ENCODE measurements at regions not wholly inside any gene's neighbourhood (a gene's known extent, or its start where the extent isn't known, plus 50 kb on each side); places are given as distances from the start of the nearest gene placed in this dataset.

DNA sequence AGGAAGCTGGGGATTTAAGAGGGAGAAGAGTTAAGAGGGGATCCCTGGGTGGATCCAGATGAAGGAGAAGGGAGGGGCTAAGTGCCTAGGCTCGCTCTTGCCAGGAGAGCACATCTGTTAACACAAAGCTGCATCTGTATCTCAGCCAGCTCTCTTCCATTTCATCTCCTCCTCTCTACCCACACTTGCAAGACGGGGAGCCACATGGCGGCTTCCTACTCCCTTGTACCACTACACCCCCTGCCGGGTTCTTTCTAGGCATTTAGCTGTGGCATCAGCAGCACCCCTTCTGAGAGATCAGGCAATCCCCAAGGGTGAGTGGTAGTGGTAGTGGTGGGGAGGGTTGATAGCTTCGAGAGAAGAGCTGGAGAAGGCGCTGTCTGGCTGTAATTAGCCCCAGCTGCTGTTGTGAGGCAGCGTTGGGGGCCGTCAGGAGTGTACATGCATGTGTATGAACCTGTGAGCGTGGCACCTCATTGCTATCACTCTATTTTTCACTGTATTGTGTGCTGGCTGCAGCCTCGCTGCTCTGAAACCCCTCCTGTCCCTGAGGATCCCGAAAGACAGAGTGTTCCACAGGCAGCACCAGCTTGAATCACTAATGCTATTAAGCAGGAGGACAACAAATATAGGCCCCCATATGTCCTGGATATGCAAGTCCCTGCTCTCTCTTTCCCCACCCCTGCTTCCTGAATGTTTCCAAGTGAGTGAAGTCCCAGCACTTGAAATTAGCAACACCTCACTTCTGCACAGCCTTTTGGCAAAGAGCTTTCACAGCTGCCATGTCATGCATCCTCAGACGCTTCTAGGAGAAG, 73.7 kb downstream of the RTL9 start:
- Histone ChIP-seq H3K4me3 (no peak overlapping the region), H3K4me1 (ENCODE audit: control insufficient read depth in 1 of 2, low read depth in 2 of 2) (no peaks in the 10 kb centered on the region), H3K36me3 (no peaks in the 10 kb centered on the region), H3K27me3 (replicated peaks; ENCODE audit: insufficient read depth) (no peaks in the 10 kb centered on the region), H3K9me3 (no peaks in the 10 kb centered on the region), H3K27ac (no peak overlapping the region)
- ATAC-seq (ENCODE audit: insufficient number of reproducible peaks, low FRiP score, low read depth) = no peak
- TF ChIP-seq, protein P1, sequence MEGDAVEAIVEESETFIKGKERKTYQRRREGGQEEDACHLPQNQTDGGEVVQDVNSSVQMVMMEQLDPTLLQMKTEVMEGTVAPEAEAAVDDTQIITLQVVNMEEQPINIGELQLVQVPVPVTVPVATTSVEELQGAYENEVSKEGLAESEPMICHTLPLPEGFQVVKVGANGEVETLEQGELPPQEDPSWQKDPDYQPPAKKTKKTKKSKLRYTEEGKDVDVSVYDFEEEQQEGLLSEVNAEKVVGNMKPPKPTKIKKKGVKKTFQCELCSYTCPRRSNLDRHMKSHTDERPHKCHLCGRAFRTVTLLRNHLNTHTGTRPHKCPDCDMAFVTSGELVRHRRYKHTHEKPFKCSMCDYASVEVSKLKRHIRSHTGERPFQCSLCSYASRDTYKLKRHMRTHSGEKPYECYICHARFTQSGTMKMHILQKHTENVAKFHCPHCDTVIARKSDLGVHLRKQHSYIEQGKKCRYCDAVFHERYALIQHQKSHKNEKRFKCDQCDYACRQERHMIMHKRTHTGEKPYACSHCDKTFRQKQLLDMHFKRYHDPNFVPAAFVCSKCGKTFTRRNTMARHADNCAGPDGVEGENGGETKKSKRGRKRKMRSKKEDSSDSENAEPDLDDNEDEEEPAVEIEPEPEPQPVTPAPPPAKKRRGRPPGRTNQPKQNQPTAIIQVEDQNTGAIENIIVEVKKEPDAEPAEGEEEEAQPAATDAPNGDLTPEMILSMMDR (IDR thresholded peaks at IDR 0.05) = no peak
- DNase-seq (ENCODE audit: low spot score) = no peak

DNA sequence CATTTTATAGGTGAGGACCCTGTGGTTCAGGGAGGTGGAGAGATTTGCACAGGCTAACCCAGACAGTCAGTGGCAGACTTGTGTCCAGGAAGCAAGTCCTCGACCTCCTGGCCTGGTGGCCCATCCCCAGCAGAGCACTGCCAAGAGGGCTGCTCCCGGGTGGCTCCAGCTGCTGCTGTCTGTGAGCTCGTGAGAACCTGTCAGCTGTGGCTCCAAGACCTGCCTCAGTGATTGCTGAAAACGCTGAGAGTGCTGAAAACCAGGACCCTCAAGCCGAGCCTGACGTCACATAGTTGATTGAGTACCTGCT, 74.2 kb downstream of the RTL9 start:
- no peak for ATAC-seq (ENCODE audit: insufficient number of reproducible peaks, low FRiP score, low read depth)
- Histone ChIP-seq H3K36me3 (no peaks in the 10 kb centered on the region), H3K9me3 (no peaks in the 10 kb centered on the region), H3K27ac (no peak overlapping the region), H3K4me3 (no peak overlapping the region), H3K27me3 (replicated peaks; ENCODE audit: insufficient read depth) (no peaks in the 10 kb centered on the region), H3K4me1 (ENCODE audit: control insufficient read depth in 1 of 2, low read depth in 2 of 2) (no peaks in the 10 kb centered on the region)
- TF ChIP-seq, protein P1 (IDR thresholded peaks at IDR 0.05) = no peak
- no peak for DNase-seq (ENCODE audit: low spot score)

DNA sequence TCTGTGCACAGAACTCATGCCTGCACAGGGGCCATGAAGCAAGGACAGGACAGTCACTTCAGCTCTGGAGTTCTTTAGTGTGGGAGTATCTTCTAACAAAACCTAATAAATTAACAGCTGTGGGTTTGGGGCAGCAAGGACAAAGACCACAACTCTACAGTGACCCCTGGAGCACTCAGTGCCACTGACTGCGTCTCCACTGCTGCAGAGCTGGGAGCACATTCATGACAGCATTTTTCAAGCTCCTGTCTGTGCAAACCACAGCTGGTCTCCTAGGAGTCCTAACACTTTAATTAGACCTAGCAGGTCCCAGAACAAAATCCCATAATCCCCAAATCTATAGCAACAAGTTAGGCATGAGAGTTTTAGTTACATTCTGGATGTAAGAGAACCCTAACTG, 76.5 kb downstream of the RTL9 start:
- TF ChIP-seq, protein P1 (IDR thresholded peaks at IDR 0.05) = no peak
- H3K9me3 ChIP-seq = no peaks in the 10 kb centered on the region
- no peak overlapping the region for H3K27ac ChIP-seq
- H3K27me3 ChIP-seq (replicated peaks; ENCODE audit: insufficient read depth) = no peaks in the 10 kb centered on the region
- H3K36me3 ChIP-seq = no peaks in the 10 kb centered on the region
- no peaks in the 10 kb centered on the region for H3K4me1 ChIP-seq (ENCODE audit: control insufficient read depth in 1 of 2, low read depth in 2 of 2)
- ATAC-seq (ENCODE audit: insufficient number of reproducible peaks, low FRiP score, low read depth) = no peak
- no peak for DNase-seq (ENCODE audit: low spot score)
- no peak overlapping the region for H3K4me3 ChIP-seq

DNA sequence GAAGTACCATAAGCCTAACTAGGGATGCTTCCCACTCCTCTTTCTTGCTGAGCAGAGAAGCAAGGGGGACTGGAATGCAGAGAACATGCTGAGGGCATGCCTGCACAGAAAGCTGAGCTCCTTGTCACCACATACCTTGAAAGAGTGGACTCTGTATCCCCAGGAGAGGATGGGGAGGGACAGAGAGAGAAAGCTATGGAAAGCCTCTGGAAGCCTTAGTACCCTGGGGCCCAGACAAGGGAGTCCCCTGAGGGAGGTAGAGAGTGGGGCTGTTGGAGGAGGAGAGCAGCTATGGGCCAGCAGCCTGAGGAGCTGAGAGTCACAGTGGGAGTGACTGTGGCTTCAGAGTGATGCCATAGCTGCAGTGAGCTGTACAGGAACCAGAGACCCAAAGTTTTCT, 77.9 kb downstream of the RTL9 start:
- DNase-seq (ENCODE audit: low spot score) = no peak

DNA sequence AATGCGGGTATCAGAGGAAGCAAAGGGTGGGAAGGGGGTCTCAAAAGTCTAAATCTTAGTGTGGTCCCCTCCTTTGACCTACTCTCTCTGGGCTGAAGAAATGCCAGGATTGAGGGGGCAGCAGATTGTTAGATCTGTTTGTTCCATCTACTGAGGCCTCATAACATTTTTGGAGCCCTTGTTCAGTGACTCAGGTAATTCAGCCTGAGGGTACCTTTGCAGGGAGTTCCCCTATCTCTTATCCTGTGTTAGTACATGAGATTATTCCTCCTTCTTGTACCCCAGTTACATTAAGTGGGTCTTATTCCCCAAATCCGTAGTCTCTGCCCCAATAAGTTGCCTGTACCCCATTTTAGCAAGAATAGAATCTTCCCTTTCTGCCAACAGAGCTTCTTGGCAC, 79.0 kb downstream of the RTL9 start:
- H3K27me3 ChIP-seq (replicated peaks; ENCODE audit: insufficient read depth) = no peaks in the 10 kb centered on the region
- no peak for DNase-seq (ENCODE audit: low spot score)
- H3K27ac ChIP-seq = peak overlapping the region in 1 of 2 donors; percentile 12
- H3K36me3 ChIP-seq = no peaks in the 10 kb centered on the region
- no peaks in the 10 kb centered on the region for H3K9me3 ChIP-seq
- H3K4me3 ChIP-seq = no peak overlapping the region
- no peak for ATAC-seq (ENCODE audit: insufficient number of reproducible peaks, low FRiP score, low read depth)
- no peaks in the 10 kb centered on the region for H3K4me1 ChIP-seq (ENCODE audit: control insufficient read depth in 1 of 2, low read depth in 2 of 2)
- TF ChIP-seq, protein P1 (IDR thresholded peaks at IDR 0.05) = no peak

More for the DNA sequence above, 77.9 kb downstream of the RTL9 start:
- Histone ChIP-seq H3K27ac (no peak overlapping the region), H3K9me3 (no peaks in the 10 kb centered on the region), H3K4me3 (no peak overlapping the region), H3K36me3 (no peaks in the 10 kb centered on the region), H3K27me3 (replicated peaks; ENCODE audit: insufficient read depth) (no peaks in the 10 kb centered on the region), H3K4me1 (ENCODE audit: control insufficient read depth in 1 of 2, low read depth in 2 of 2) (no peaks in the 10 kb centered on the region)
- TF ChIP-seq, protein P1 (IDR thresholded peaks at IDR 0.05) = no peak
- ATAC-seq (ENCODE audit: insufficient number of reproducible peaks, low FRiP score, low read depth) = no peak

All from thoracic aorta (tissue), 2 donors.